Mesenchymal stem cell (in vitro differentiated cells and primary cell): ENCODE measurements at regions not wholly inside any gene's neighbourhood (a gene's known extent, or its start where the extent isn't known, plus 50 kb on each side); places are given as distances from the start of the nearest gene placed in this dataset.

Source experiments
- DNase-seq: peaks from one replicate; pipeline ENCODE4 v3.0.0-alpha.2; 2013
- H2AFZ ChIP-seq: one replicate; pipeline ENCODE4 v1.6.1; 2013; ENCODE audit warnings: low read depth, mild to moderate bottlenecking, control low read depth, inconsistent platforms, low read length, moderate library complexity
- H2AK5ac ChIP-seq: 2 replicates; pipeline ENCODE4 v1.6.1; 2013; ENCODE audit warnings: low read length, moderate library complexity, mild to moderate bottlenecking, inconsistent platforms; ENCODE audit not compliant: severe bottlenecking
- H2BK120ac ChIP-seq: one replicate; pipeline ENCODE4 v1.6.1; 2013; ENCODE audit warnings: low read depth, mild to moderate bottlenecking, inconsistent platforms, low read length, moderate library complexity
- H2BK12ac ChIP-seq, 2 experiments: one replicate each; pipeline ENCODE4 v1.6.1; 2013; ENCODE audit warnings: inconsistent platforms in 2 of 2, low read length in 2 of 2, mild to moderate bottlenecking in 2 of 2, moderate library complexity in 2 of 2, control low read depth in 1 of 2
- H2BK15ac ChIP-seq: one replicate; pipeline ENCODE4 v1.6.1; 2013; ENCODE audit warnings: mild to moderate bottlenecking, low read depth, inconsistent platforms; ENCODE audit not compliant: poor library complexity, severe bottlenecking
- H2BK5ac ChIP-seq: 2 replicates; pipeline ENCODE4 v1.6.1; 2013; ENCODE audit warnings: low read depth, mild to moderate bottlenecking, low read length, control low read depth, inconsistent platforms; ENCODE audit not compliant: poor library complexity, severe bottlenecking
- H3K14ac ChIP-seq, 2 experiments: one replicate each; pipeline ENCODE4 v1.6.1; 2013; ENCODE audit warnings: inconsistent platforms in 2 of 2, low read length in 2 of 2, control low read depth in 1 of 2, mild to moderate bottlenecking in 1 of 2, moderate library complexity in 1 of 2
- H3K18ac ChIP-seq, 2 experiments: one replicate each; pipeline ENCODE4 v1.6.1; 2013; ENCODE audit warnings: inconsistent platforms in 2 of 2, low read length in 2 of 2, control low read depth in 1 of 2, low read depth in 1 of 2, mild to moderate bottlenecking in 1 of 2
- H3K23ac ChIP-seq, 2 experiments: one replicate each; pipeline ENCODE4 v1.6.1; 2013; ENCODE audit warnings: inconsistent platforms in 2 of 2, low read length in 2 of 2, mild to moderate bottlenecking in 2 of 2, moderate library complexity in 2 of 2, control low read depth in 1 of 2
- H3K27ac ChIP-seq: 2 replicates; pipeline ENCODE4 v1.5.1; 2013; ENCODE audit warnings: mild to moderate bottlenecking, moderate library complexity, low read length, control low read depth, inconsistent platforms; ENCODE audit not compliant: poor library complexity, severe bottlenecking
- H3K27me3 ChIP-seq, 2 experiments: 2 replicates each; pipeline versions ENCODE4 v1.6.1 to v1.7.0; 2013; ENCODE audit warnings: low read length in 2 of 2, mild to moderate bottlenecking in 2 of 2, moderate library complexity in 2 of 2, control low read depth in 1 of 2, inconsistent platforms in 1 of 2; ENCODE audit not compliant: control insufficient read depth in 1 of 2, insufficient read depth in 1 of 2
- H3K36me3 ChIP-seq, 2 experiments: 2 replicates each; pipeline versions ENCODE4 v1.6.1 to v1.7.0; 2013; ENCODE audit warnings: low read length in 2 of 2, control low read depth in 1 of 2, inconsistent platforms in 1 of 2, low read depth in 1 of 2, mild to moderate bottlenecking in 1 of 2; ENCODE audit not compliant: insufficient read depth in 2 of 2, control insufficient read depth in 1 of 2
- H3K4ac ChIP-seq, 2 experiments: one replicate each; pipeline ENCODE4 v1.6.1; 2013; ENCODE audit warnings: inconsistent platforms in 2 of 2, low read length in 2 of 2, mild to moderate bottlenecking in 2 of 2, moderate library complexity in 2 of 2, control low read depth in 1 of 2, low read depth in 1 of 2
- H3K4me1 ChIP-seq: 2 replicates; pipeline ENCODE4 v1.6.1; 2013; ENCODE audit warnings: low read depth, low read length, control low read depth; ENCODE audit not compliant: control insufficient read depth, insufficient read depth
- H3K4me2 ChIP-seq: 2 replicates; pipeline ENCODE4 v1.6.1; 2013; ENCODE audit warnings: low read length, mild to moderate bottlenecking, inconsistent platforms; ENCODE audit not compliant: poor library complexity, severe bottlenecking
- H3K4me3 ChIP-seq, 2 experiments: 2 replicates each; pipeline versions ENCODE4 v1.5.1 to v1.7.0; 2013; ENCODE audit warnings: low read length in 2 of 2, mild to moderate bottlenecking in 2 of 2, control low read depth in 1 of 2, low read depth in 1 of 2; ENCODE audit not compliant: insufficient read depth in 1 of 2
- H3K79me1 ChIP-seq: replicated peaks from 2 replicates; pipeline ENCODE4 v1.6.1; 2013; ENCODE audit warnings: mild to moderate bottlenecking, control low read depth, low read length, inconsistent platforms; ENCODE audit not compliant: poor library complexity, severe bottlenecking
- H3K9ac ChIP-seq: 2 replicates; pipeline ENCODE4 v1.7.0; 2013; ENCODE audit warnings: mild to moderate bottlenecking, low read length, moderate library complexity
- H3K9me3 ChIP-seq: 2 replicates; pipeline ENCODE4 v1.7.0; 2013; ENCODE audit warnings: mild to moderate bottlenecking, low read length; ENCODE audit not compliant: control insufficient read depth
- H4K8ac ChIP-seq: one replicate; pipeline ENCODE4 v1.6.1; 2013; ENCODE audit warnings: inconsistent platforms, mild to moderate bottlenecking, low read length, moderate library complexity
- H4K91ac ChIP-seq: one replicate; pipeline ENCODE4 v1.6.1; 2013; ENCODE audit warnings: mild to moderate bottlenecking, low read length, inconsistent platforms
- WGBS: methylation state at CpG from one replicate; pipeline ENCODE4 v1.1.7; 2013; ENCODE audit warnings: mixed read lengths; 5-methylcytosine and 5-hydroxymethylcytosine counted together

DNA sequence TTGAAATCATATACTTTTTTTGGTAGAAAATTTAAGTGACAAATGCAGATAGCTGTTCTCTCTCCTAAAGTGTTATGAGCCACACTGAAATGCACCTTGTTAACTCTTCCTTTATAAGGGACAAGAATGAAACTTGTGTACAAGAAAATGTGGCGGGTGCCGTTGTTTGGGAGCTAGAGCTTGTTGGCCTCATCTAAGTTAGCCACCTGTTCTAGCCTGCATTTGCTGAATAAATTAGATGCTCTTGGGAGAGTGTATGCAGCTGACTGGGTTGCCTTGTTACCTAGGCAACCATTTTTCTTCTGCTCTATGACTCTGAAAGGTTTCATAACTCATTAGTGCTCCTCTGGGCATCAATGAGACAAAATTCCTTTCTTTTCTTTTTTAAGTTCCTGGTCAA, 174.3 kb downstream of the TAF11L14 start:
- no peaks in the 10 kb centered on the region for H3K36me3 ChIP-seq
- H3K79me1 ChIP-seq: no peaks in the 10 kb centered on the region
- H3K9me3 ChIP-seq: no peaks in the 10 kb centered on the region
- H2BK12ac ChIP-seq: no peak overlapping the region
- H2AK5ac ChIP-seq: no peak overlapping the region
- 87% methylated on average over 1 of the region's 2 CpGs for WGBS
- H2AFZ ChIP-seq: no peak overlapping the region
- no peak overlapping the region for H2BK15ac ChIP-seq
- no peak overlapping the region for H4K8ac ChIP-seq
- H3K4ac ChIP-seq: no peak overlapping the region
- no peaks in the 10 kb centered on the region for H3K27me3 ChIP-seq
- no peak overlapping the region for H3K27ac ChIP-seq
- H3K4me3 ChIP-seq: no peak overlapping the region
- no peak overlapping the region for H3K18ac ChIP-seq
- no peak overlapping the region for H2BK5ac ChIP-seq
- H3K4me1 ChIP-seq: no peaks in the 10 kb centered on the region
- no peak overlapping the region for H3K9ac ChIP-seq
- H3K4me2 ChIP-seq: no peak overlapping the region
- no peak overlapping the region for H3K23ac ChIP-seq
- H2BK120ac ChIP-seq: no peak overlapping the region
- no peak overlapping the region for H4K91ac ChIP-seq
- H3K14ac ChIP-seq: no peak overlapping the region
- no peak for DNase-seq

- H3K9ac ChIP-seq: no peak overlapping the region
- no peak for DNase-seq
- H3K4me3 ChIP-seq: no peak overlapping the region
- no peaks in the 10 kb centered on the region for H3K36me3 ChIP-seq
- no peak overlapping the region for H3K27ac ChIP-seq
- no peak overlapping the region for H2BK15ac ChIP-seq
- WGBS: 80% methylated on average over 1 of the region's 1 CpG
- no peak overlapping the region for H3K14ac ChIP-seq
- no peaks in the 10 kb centered on the region for H3K4me1 ChIP-seq
- no peak overlapping the region for H4K8ac ChIP-seq
- H3K79me1 ChIP-seq: no peaks in the 10 kb centered on the region
- H3K23ac ChIP-seq: no peak overlapping the region
- no peaks in the 10 kb centered on the region for H3K27me3 ChIP-seq
- H2BK12ac ChIP-seq: no peak overlapping the region
- no peak overlapping the region for H2AFZ ChIP-seq
- no peak overlapping the region for H4K91ac ChIP-seq
- H2AK5ac ChIP-seq: no peak overlapping the region
- H2BK120ac ChIP-seq: no peak overlapping the region
- H3K18ac ChIP-seq: no peak overlapping the region
- no peak overlapping the region for H2BK5ac ChIP-seq
- no peak overlapping the region for H3K4me2 ChIP-seq
- H3K9me3 ChIP-seq: no peaks in the 10 kb centered on the region
- no peak overlapping the region for H3K4ac ChIP-seq
Measured at GRCh38 chr5:17810734-17811133, 176.5 kb downstream of the TAF11L14 start.

- no peak overlapping the region for H2AK5ac ChIP-seq
- no peak overlapping the region for H2BK15ac ChIP-seq
- no peak overlapping the region for H2BK120ac ChIP-seq
- H3K79me1 ChIP-seq: no peaks in the 10 kb centered on the region
- no peak overlapping the region for H4K8ac ChIP-seq
- no peak overlapping the region for H2BK5ac ChIP-seq
- H3K4me1 ChIP-seq: no peaks in the 10 kb centered on the region
- H3K9ac ChIP-seq: no peak overlapping the region
- H3K36me3 ChIP-seq: no peaks in the 10 kb centered on the region
- H3K23ac ChIP-seq: no peak overlapping the region
- H3K4me3 ChIP-seq: no peak overlapping the region
- DNase-seq: no peak
- no peak overlapping the region for H4K91ac ChIP-seq
- H3K14ac ChIP-seq: no peak overlapping the region
- H3K9me3 ChIP-seq: no peaks in the 10 kb centered on the region
- WGBS: 91% methylated on average over 4 of the region's 5 CpGs
- H2BK12ac ChIP-seq: no peak overlapping the region
- H2AFZ ChIP-seq: no peak overlapping the region
- H3K4ac ChIP-seq: no peak overlapping the region
- no peak overlapping the region for H3K18ac ChIP-seq
- no peaks in the 10 kb centered on the region for H3K27me3 ChIP-seq
- H3K4me2 ChIP-seq: no peak overlapping the region
- H3K27ac ChIP-seq: no peak overlapping the region
Measured at GRCh38 chr5:17813214-17813613, 179.0 kb downstream of the TAF11L14 start.

GRCh38 chr5:17816505-17816904, 182.2 kb downstream of the TAF11L14 start:
- H2BK15ac ChIP-seq: no peak overlapping the region
- H3K9ac ChIP-seq: no peak overlapping the region
- no peak overlapping the region for H2AFZ ChIP-seq
- no peak overlapping the region for H3K14ac ChIP-seq
- no peak overlapping the region for H2AK5ac ChIP-seq
- no peaks in the 10 kb centered on the region for H3K9me3 ChIP-seq
- H4K8ac ChIP-seq: no peak overlapping the region
- H3K27ac ChIP-seq: no peak overlapping the region
- no peak overlapping the region for H2BK120ac ChIP-seq
- no peak overlapping the region for H2BK12ac ChIP-seq
- H2BK5ac ChIP-seq: no peak overlapping the region
- H3K4me2 ChIP-seq: no peak overlapping the region
- WGBS: 70% methylated on average over 1 of the region's 1 CpG
- no peak overlapping the region for H3K23ac ChIP-seq
- no peak for DNase-seq
- no peaks in the 10 kb centered on the region for H3K4me1 ChIP-seq
- no peaks in the 10 kb centered on the region for H3K27me3 ChIP-seq
- no peaks in the 10 kb centered on the region for H3K79me1 ChIP-seq
- H4K91ac ChIP-seq: no peak overlapping the region
- H3K18ac ChIP-seq: no peak overlapping the region
- no peaks in the 10 kb centered on the region for H3K36me3 ChIP-seq
- no peak overlapping the region for H3K4ac ChIP-seq
- H3K4me3 ChIP-seq: no peak overlapping the region
